ENCODE measurements at regions not wholly inside any gene's neighbourhood (a gene's known extent, or its start where the extent isn't known, plus 50 kb on each side); places are given as distances from the start of the nearest gene placed in this dataset.
"Not testable (repeated sequence)": the region's sequence is repeated elsewhere in the genome, so short reads cannot be mapped to it uniquely, and the experiment has no call there.

DNA sequence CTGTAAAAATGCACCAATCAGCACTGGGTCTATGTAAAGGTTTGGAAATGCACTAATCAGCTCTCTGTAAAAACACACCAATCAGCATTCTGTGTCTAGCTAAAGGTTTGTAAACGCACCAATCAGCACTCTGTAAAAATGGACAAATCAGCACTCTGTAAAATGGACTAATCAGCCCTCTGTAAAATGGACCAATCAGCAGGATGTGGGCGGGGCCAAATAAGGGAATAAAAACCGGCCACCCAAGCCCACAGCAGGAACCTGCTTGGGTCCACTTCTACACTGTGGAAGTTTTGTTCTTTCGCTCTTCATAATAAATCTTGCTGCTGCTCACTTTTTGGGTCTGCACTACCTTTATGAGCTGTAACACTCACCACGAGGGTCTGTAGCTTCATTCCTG, 101.0 kb downstream of the SMC2 start:
- not testable (repeated sequence) for DNase-seq

DNA sequence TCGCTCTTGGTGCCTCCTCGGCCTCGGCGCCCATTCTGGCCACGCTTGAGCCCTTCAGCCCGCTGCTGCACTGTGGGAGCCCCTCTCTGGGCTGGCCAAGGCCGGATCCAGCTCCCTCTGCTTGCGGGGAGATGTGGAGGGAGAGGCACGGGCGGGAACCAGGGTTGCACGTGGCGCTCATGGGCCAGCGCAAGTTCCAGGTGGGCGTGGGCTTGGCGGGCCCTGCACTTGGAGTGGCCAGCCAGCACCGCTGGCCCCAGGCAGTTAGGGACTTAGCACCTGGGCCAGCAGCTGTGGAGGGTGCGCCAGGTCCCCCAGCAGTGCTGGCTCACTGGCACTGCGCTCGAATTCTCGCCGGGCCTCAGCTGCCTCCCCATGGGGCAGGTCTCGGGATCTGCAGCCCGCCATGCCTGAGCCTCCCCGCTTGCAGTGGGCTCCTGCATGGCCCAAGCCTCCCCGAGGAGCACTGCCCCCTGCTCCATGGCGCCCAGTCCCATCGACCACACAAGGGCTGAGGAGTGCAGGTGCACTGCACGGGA, 106.4 kb downstream of the SMC2 start:
- DNase-seq, result no peak

DNA sequence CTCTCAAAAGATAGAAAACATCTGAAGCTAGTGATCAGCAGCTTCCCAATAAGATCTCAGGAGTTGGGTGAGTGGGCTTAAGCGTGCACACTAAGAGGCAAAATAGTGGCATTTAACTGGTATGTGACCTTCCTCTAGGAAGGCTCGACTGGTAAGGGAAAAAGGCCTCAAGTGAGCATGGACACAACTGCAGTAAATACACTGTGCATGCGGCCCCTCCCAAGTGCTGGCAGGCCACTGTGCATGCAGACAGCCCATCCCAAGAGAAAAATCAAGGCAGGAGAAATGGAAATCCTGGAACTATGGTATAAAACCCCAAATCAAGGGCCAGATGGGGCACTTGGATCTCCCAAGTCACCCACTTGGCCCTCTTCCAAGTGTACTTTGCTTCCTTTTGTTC, 112.7 kb downstream of the SMC2 start:
- DNase-seq, result no peak

DNA sequence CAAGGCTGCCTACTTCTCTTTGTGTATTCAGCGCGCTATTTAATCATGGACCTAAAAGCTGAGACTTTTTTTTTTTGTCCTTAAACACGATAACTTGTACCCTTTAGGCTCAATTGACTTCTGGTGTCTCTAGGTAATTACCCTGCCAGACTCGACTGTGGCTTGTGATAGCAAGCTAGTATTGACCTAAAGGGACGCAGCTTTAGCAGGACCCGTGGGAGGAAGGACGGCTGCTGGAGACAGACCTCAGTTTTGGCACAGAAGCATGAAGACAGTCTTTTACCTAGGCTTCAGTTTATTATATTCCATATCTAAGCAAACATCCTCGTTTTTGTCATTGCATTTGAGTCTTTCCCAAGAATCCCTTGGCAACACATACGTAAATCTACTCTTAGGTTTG, 115.3 kb downstream of the SMC2 start:
- DNase-seq, result no peak

DNA sequence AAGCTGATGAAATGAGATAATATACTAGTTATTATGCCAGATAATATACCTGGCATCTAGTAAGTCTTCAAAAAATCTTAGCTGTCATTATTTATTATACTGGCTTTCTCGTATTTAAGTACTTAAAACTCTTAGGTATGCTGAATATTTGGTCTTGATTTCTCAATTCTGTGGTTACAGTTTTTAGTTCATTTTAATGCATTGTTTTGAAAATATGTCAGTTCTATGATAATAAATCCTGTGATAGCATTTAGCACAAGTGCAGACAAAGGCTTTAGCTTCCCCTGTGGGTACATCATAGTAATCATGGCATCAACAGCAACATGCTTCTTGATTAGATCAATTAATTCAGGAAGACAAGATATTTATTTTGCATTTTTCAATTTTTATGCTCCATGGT, 133.0 kb downstream of the SMC2 start:
- DNase-seq, result peak; percentile 74

DNA sequence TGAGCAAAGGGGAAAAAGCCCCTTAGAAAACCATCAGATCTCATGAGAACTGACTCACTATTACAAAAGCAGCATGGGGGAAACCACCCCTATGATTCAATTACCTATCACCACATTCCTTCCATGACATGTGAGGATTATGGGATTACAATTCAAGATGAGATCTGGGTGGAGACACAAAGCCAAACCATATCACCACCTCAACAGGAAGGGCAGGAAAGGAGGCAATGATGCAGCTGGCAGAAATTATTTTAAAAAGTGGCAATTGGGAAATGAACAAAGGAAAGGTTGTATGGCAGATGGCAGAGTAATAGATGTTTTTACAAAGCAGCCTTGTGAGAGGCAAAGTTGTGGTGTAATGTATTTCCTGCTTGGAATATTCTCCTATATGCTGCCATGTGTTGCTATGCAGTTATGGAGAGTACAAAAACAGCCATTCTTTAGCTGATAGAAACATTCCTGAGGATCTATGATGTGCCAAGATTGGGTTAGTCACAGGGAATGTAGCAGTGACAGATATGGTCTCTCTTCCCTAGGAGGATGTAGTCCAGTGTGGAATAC, 138.8 kb downstream of the SMC2 start:
- DNase-seq, result peak; percentile 81

DNA sequence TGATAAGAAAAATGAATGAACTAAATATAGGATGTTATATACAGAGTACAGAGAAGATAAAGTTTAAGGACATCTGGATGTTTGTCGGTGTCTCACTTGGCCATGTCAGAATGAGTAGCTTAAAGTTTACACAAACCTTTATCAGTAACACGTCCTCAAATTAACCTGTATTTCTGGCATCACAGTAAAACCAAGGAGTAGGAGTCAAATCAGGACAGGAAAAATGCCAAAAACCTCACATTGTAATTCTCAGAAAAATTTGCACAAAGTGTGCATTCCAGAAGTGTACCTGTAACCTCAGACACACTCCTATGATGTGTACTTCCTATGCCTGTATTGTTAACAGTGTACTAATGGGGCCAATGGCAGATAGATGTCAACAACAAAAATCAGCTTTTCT, 139.3 kb downstream of the SMC2 start:
- DNase-seq, result no peak

DNA sequence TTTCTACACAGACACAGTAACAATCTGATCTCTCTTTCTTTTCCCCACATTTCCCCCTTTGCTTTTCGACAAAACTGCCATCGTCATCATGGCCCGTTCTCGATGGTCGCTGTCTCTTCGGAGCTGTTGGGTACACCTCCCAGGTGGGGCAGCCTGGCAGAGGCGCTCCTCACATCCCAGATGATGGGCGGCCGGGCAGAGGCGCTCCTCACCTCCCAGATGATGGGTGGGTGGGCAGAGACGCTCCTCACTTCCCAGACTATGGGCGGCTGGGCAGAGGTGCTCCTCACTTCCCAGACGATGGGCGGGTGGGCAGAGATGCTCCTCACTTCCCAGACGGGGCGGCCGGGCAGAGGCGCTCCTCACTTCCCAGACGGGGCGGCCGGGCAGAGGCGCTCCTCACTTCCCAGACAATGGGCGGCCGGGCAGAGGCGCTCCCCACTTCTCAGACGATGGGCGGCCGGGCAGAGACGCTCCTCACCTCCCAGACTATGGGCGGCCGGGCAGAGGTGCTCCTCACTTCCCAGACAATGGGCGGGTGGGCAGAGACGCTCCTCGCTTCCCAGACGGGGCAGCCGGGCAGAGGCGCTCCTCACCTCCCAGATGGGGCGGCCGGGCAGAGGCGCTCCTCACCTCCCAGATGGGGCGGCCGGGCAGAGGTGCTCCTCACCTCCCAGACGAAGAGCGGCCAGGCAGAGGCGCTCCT, 140.7 kb downstream of the SMC2 start:
- DNase-seq, result not testable (repeated sequence)

DNA sequence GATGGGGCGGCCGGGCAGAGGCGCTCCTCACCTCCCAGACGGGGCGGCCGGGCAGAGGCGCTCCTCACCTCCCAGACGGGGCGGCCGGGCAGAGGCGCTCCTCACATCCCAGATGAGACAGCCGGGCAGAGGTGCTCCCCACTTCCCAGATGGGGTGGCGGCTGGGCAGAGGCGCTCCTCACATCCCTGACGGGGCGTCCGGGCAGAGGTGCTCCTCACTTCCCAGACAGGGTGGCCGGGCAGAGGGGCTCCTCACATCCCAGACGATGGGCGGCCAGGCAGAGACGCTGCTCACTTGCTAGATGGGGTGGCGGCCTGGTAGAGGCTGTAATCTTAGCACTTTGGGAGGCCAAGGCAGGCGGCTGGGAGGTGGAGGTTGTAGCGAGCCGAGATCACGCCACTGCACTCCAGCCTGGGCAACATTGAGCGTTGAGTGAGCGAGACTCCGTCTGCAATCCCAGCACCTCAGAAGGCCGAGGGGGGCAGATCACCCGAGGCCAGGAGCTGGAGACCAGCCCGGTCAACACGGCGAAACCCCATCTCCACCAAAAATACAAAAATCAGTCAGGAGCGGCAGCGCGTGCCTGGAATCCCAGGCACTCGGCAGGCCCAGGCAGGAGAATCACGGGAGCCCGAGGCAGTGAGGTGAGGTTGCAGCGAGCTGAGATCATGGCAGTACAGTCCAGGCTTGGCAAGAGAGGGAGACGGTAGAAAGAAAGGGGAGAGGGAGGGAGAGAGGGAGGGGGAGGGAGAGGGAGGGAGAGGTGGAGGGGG, 141.4 kb downstream of the SMC2 start:
- DNase-seq, result not testable (repeated sequence)

DNA sequence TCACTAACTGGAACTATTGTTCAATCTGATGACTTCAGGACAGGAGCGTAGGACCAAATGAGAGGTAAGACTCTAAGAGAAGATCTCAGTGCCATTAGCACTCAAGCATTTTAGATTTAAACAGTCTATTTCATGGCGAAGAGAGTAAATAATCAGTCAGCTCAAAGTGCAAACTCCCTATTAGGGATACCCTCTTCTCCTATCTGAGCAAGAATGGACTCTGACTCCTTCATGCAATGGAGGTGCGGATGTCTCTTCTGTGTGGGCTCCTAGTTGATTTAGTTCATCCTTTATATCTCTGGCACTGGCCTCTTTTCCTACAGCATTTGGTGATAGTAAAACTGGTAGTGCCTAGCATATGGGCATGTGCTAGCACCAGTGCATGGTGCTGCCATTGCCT, 144.6 kb downstream of the SMC2 start:
- DNase-seq, result no peak

DNA sequence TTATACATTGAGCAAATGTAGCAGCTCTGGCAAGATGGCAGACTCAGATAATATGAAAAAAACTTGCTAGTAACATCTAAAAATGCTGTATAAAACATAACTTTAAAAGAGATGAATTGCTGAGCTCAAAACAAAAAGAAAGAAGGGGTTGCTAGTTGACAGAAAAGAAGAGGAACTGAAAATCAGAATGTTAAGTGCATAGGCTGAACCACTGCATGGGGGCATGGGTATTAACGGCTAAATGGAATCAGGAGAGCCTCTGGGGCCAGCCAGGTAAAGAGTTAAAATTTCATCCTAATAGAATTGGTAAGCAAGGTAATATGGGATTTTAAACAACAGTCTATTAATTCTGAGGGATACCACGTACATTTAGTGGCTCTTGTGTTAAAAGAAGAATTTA, 146.8 kb downstream of the SMC2 start:
- no peak for DNase-seq

DNA sequence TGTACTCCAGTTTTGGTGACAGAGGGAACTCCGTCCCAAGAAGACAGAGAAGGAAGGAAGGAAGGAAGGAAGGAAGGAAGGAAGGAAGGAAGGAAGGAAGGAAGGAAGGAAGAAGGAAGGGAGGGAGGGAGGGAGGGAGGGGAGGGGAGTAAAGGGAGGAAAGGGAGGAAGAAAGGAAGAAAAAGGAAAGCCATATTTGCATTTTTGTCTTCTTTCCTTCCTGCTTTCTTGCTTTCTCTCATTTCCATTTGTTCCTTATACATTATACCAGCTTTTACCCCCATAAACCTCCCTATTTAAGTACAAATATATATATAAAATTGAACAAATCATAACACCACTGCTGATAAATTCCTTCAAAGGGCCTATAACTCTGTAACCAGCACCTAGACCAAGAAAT, 151.8 kb downstream of the SMC2 start:
- no peak for DNase-seq

DNA sequence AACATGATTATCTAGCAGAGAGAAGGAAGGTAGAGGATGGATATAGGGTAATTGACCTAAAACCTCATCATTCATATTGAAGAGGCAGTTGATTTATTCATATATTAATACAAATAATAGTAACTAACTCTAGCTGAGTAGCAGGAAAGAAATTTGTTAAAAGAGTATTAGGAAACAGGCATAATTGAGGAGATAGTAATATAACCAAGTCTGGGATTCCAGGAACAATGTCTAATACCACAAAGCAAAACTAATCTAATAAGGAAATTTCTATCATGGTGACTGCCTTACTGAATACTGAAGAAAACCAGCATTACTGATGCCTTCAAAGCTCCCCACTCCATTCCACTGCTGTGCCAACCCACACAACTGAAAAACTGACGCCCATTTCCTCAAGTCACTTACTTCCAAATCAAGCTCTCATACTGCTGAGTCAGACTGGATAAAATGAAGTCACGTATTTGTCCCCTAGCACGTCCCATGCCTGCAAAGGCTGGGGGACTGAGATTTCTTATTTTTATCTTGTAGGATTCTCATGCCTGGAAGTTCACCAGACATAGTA, 153.9 kb downstream of the SMC2 start:
- DNase-seq, result no peak

DNA sequence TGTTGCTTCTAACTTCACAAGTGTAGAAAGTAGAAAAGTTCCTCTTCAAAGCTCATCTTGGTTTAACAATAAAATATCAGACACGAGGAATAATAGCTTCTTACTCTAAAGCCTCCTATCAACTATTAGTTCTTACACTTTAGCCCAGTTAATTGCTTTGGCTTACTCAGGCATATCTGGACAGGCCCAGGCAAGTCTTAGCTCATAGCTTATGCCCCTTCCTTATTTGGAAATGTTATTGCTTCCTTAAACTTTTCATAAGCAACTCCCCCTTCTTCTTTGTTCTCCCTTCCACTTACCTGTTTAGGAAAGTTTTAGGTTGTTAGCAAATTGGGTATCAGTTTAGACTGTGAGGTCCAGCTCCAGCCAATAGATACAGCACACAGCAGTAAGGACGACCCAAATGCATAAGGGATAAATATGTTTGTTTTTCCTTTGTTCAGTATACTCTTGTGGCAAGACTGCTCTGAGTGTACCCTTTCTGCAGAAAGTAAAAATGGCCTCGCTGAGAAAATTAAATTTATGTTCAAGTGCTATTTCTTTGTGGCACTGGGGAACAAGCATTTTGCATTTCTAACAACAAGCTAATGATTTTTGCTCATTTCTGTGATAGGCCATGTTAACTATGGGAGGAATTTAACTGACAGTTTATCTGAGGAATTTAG, 162.1 kb downstream of the SMC2 start:
- DNase-seq, result no peak

DNA sequence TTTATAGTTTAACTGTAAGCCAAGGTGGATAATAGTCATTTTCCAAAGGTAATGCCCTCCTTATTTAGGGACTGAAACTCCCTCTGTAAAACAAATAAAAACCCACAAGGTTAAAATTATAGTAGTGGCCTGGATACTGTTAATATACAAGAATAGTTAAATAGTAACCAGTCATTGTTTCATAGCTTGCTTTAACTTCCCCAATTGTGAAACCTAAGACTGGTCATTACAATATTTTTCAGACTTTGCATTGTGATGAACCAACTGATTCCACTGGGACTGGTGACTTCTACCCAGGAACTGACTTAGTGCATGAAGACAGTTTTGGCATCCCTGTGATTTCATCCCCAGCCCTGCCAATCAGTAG, 162.6 kb downstream of the SMC2 start:
- no peak for DNase-seq

DNA sequence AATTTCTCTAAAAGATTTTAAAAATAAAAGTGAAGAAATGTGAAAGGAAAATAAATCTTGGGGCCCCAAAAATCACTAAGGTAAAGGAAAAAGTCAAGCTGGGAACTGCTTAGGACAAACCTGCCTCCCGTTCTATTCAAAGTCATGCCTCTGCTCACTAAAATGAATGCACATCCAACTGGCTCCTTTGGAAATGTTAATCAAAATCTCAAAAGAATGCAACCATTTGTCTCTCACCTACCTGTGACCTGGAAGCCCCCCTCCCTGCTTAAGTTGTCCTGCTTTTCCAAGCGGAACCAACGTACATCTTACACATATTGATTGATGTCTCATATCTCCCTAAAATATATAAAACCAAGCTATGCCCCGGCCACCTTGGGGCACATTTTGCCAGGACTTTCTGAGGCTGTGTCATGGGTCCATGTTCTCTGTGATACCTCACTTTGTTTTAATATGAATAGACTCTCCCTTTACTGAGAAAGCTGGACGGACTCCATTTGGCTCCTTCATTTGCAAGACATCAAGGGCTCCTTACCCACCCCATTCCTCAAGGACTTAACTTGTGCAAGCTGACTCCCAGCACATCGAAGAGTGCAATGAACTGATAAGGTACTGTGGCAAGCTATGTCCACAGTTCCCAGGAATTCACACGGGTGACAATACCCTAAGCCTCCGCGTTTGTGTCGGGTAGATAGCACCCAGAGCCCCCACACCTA, 164.3 kb downstream of the SMC2 start:
- DNase-seq, result no peak

DNA sequence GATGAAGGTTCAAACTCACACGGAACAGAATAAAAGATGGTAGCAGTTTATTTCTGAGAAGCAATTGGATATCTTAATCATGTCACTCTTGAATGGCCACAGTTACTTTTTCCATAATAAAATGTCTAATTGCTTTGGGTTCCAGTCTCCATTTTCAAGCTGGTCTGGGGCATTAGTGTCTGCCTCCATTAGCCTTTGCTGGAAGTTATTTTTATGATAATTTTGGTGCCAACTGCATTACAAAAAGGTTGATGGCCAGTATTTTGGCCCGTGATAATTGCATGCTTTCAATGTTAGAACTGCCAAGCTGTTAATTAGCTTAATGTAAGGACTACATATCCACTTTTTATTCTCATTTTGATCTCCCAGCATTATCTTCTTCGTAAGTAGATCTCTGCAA, 165.9 kb downstream of the SMC2 start:
- no peak for DNase-seq

DNA sequence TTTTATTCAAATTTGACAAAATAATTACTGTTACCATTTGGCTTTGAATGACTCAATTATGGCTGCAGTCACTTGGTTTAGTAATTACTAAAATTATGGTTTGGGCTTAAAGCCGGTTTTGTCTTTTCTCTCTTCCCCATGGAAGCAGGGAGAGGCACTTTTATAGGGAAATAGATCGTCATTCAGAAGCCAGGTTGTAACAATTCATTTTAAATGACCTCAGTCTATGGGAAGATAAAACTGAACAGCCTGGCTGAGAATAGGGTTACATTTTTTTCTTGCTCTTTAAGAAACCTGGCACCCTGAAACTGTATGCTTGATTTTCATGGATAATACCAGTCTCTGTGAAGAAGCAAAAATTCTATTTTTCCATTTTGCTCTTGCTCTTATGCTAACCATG, 169.8 kb downstream of the SMC2 start:
- DNase-seq, result no peak

DNA sequence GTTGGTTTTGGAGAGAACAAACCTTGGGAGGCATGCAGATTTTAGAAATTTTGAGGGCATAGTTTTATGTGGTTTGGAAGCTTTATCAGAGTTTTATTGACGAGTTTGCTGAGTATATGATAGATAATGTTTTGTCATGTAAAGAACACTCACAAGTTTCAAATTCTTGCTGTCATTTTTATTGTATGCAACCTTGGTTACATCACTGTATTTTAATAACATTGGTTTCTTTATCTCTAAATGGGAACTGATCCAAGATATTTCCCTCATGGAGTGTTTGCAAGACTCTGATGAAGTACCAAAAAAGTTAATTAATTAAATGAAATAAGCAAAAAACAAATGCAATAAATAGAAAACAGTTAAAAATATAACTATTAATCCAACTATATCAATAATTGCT, 170.3 kb downstream of the SMC2 start:
- DNase-seq, result no peak

DNA sequence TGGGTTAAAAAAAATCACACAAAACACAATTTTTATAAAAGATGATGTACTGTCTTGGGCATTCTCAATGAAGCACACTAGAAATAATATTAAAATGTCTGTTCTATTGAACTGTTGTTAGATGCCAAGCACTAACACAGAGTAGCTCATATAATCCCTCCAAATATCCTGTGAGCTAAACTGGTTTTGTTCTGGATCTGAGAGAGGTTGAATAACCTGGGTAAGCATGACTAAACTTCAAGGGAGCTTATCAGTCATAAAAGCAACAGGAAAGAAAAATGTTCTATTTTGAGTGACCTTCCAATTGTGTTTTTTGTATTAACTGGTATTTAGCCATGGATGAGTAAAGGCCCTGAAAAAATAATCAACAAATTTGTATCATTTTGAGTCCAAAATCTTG, 175.3 kb downstream of the SMC2 start:
- no peak for DNase-seq

DNA sequence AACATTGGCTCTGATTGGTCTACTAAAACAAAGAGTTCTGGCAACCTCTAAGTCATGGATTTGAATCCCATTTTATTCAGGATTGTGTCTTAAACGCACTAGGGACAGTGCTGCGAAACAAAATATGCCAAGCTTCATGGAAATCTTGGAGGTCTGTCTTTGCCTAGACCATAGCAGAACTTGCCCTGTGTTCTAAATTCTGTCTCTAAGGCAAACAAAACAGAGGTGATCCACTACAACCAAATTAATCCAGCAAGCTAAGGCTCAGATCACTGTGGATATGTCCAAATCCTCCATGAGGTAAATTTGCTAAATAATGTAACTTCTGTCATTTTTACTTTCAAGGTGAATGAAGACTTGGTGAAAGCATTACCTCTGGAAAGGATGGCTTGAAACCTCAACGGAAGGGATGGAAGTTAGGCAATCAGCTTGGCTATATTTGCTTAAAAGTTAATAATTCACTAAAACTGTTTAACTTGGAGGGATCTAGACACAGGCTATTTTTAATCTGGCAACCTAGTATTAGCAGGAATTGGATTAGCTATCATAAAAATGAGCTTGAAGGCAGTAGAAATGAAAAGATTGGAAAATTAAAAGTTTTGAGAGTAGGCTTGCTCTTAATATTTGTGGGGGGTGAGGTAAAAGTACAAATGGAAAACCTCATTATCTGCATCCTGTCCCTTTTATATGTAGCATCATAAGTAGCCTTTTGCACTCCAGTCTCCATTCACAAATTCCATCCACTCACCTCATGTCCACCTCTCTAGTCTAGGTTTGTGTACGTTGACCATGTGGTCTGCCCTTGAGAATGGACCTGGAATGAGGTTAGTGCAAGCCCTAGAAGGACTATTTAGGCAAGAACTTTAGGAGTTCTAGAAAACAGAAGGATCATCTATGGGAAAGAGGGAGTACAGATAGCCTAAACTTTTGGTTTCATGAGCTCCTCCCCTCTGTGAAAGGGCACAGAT, 176.2 kb downstream of the SMC2 start:
- no peak for DNase-seq
